ENCODE measurements at regions not wholly inside any gene's neighbourhood (a gene's known extent, or its start where the extent isn't known, plus 50 kb on each side); places are given as distances from the start of the nearest gene placed in this dataset.

DNA sequence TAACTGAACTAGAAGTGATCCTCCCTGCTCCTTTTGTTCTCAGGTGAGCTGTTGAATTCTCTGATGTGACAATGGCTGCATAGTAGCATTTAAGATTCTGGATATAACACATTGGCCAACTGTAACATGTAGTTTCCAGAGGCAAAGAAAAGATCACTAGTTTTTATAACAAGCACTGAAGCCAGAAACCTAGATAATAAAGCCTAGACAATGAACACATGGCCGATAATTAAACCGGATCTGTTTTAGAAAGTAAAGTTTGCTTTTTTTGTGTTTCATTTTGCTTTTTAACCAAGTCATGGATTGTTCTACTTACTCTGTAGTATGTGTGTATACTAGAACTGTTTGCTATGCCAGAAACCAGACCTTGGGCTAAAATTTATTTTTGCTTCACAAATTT is 225.5 kb upstream of the KLHL1 start (continued):
- TF ChIP-seq KDM1A (IDR thresholded peaks at IDR 0.05; ENCODE audit: low read depth) (no peak), EHMT2 (IDR thresholded peaks at IDR 0.05; ENCODE audit: low read depth) (no peak), HDAC2 (IDR thresholded peaks at IDR 0.05) (no peak), MAFK (IDR thresholded peaks at IDR 0.05; ENCODE audit: partially characterized antibody) (no peak), TFCP2L1 (CRISPR knock-in tag; IDR thresholded peaks at IDR 0.05) (no peak)

DNA sequence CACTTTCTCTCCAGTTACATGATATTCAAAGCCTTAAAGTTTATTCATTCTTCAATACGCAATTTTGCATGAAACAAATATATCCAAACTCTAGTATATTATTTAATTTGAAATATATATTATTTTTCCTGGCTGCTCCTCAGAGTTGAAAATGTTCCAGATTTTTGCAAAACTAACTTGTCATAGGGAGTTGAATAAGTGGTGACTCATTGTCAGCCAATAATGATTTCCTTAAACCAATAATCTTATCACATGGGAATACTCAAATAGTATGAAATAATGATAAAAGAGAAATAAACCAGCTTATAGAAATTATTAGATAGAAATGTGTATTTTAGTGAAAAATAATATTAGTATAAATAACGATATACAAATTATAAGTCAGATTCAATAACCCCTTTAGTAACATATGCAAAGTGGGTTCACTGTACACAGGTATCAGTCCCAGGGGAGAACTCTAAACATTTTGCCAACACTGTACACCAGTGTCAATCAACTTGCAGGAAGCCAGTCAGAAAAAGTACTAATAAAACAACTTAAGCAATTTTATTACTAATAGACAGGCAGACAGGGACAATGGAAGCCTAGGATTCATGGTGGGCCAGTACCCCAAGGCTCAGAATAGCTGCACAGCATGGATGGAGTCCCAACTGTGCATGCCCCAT is 222.6 kb upstream of the KLHL1 start:
- no peaks in the 10 kb centered on the region for H3K9me3 ChIP-seq
- FAIRE-seq (no peak), ATAC-seq (no peak), DNase-seq (ENCODE audit: low read depth in 1 of 2, low spot score in 1 of 2) (no peak)
- no peaks in the 10 kb centered on the region for H3K4me1 ChIP-seq
- ChIA-PET CTCF (no interaction called here), POLR2A (no interaction called here)
- H3K4me3 ChIP-seq = no peak overlapping the region
- no peak for TF ChIP-seq SREBF2 (IDR thresholded peaks at IDR 0.05)
- no peak for TF ChIP-seq RCOR1 (IDR thresholded peaks at IDR 0.05; ENCODE audit: low read depth, low read length)
- TF ChIP-seq, protein P1, sequence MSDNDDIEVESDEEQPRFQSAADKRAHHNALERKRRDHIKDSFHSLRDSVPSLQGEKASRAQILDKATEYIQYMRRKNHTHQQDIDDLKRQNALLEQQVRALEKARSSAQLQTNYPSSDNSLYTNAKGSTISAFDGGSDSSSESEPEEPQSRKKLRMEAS (IDR thresholded peaks at IDR 0.05) = no peak
- TF ChIP-seq RARB (CRISPR knock-in tag; IDR thresholded peaks at IDR 0.05) = no peak
- TF ChIP-seq, protein P2, sequence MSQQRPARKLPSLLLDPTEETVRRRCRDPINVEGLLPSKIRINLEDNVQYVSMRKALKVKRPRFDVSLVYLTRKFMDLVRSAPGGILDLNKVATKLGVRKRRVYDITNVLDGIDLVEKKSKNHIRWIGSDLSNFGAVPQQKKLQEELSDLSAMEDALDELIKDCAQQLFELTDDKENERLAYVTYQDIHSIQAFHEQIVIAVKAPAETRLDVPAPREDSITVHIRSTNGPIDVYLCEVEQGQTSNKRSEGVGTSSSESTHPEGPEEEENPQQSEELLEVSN (IDR thresholded peaks at IDR 0.05; ENCODE audit: borderline replicate concordance, low read depth) = no peak
- no peak for TF ChIP-seq JUNB (IDR thresholded peaks at IDR 0.05)
- TF ChIP-seq BHLHE40 (IDR thresholded peaks at IDR 0.05; ENCODE audit: low read depth, low read length) = no peak
- no peak for TF ChIP-seq FOSB (CRISPR knock-in tag; IDR thresholded peaks at IDR 0.05)
- no peak for TF ChIP-seq RAD21 (conservative IDR thresholded peaks at IDR 0.05 in 1 of 2, IDR thresholded peaks at IDR 0.05 in 1 of 2)
- H3K27ac ChIP-seq = no peak overlapping the region
- 48% methylated on average over 2 of the region's 2 CpGs for WGBS (ENCODE audit: missing lambda C conversion rate)
- no peak overlapping the region for H3K4me2 ChIP-seq

DNA sequence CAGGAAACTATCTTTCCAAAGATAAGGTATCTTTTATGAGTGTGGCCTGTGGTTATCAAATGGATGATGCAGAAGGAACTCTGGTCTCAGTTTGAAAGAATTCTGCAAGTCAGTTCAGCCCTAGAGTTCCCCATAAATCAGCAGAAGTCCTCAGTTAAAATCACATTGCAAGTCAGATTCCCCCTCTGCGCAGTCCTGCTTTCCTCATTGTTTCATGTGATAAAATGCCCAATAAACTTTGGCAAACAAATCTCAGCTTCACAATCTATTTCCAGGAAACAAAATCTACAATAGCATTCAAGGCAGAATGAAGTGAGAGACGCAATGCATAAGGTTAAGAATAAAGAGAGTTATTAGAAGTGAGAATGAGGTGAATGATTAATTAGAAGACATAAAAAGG is 216.3 kb upstream of the KLHL1 start:
- ATAC-seq (no peak), DNase-seq (ENCODE audit: low read depth in 1 of 2, low spot score in 1 of 2) (no peak), FAIRE-seq (no peak)
- H3K4me3 ChIP-seq = no peak overlapping the region
- no peaks in the 10 kb centered on the region for H3K9me3 ChIP-seq
- H3K4me1 ChIP-seq = no peaks in the 10 kb centered on the region
- POLR2A ChIA-PET = no interaction called here
- H3K4me2 ChIP-seq = no peak overlapping the region
- 28% methylated on average over 2 of the region's 2 CpGs for WGBS (ENCODE audit: missing lambda C conversion rate)
- TF ChIP-seq TFCP2L1 (CRISPR knock-in tag; IDR thresholded peaks at IDR 0.05) (no peak), RAD21 (conservative IDR thresholded peaks at IDR 0.05 in 1 of 2, IDR thresholded peaks at IDR 0.05 in 1 of 2) (no peak), KDM5A (IDR thresholded peaks at IDR 0.05) (no peak), CBX2 (IDR thresholded peaks at IDR 0.05; ENCODE audit: borderline replicate concordance, low read depth) (no peak), EHF (CRISPR knock-in tag; IDR thresholded peaks at IDR 0.05) (no peak), GATA3 (IDR thresholded peaks at IDR 0.05; ENCODE audit: borderline replicate concordance) (no peak), CHD2 (IDR thresholded peaks at IDR 0.05; ENCODE audit: low read length, partially characterized antibody) (no peak), PHF8 (IDR thresholded peaks at IDR 0.05; ENCODE audit: borderline replicate concordance, low read depth) (no peak), ZFP36 (IDR thresholded peaks at IDR 0.05; ENCODE audit: borderline replicate concordance, partially characterized antibody) (no peak), RCOR1 (IDR thresholded peaks at IDR 0.05; ENCODE audit: low read depth, low read length) (no peak)
- TF ChIP-seq, protein P3, sequence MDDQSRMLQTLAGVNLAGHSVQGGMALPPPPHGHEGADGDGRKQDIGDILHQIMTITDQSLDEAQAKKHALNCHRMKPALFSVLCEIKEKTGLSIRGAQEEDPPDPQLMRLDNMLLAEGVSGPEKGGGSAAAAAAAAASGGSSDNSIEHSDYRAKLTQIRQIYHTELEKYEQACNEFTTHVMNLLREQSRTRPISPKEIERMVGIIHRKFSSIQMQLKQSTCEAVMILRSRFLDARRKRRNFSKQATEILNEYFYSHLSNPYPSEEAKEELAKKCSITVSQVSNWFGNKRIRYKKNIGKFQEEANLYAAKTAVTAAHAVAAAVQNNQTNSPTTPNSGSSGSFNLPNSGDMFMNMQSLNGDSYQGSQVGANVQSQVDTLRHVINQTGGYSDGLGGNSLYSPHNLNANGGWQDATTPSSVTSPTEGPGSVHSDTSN (IDR thresholded peaks at IDR 0.05) = no peak
- TF ChIP-seq, protein P4, sequence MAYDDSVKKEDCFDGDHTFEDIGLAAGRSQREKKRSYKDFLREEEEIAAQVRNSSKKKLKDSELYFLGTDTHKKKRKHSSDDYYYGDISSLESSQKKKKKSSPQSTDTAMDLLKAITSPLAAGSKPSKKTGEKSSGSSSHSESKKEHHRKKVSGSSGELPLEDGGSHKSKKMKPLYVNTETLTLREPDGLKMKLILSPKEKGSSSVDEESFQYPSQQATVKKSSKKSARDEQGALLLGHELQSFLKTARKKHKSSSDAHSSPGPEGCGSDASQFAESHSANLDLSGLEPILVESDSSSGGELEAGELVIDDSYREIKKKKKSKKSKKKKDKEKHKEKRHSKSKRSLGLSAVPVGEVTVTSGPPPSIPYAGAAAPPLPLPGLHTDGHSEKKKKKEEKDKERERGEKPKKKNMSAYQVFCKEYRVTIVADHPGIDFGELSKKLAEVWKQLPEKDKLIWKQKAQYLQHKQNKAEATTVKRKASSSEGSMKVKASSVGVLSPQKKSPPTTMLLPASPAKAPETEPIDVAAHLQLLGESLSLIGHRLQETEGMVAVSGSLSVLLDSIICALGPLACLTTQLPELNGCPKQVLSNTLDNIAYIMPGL (CRISPR knock-in tag; IDR thresholded peaks at IDR 0.05; ENCODE audit: borderline replicate concordance) = no peak
- H3K27ac ChIP-seq = no peak overlapping the region
- CTCF ChIA-PET = interaction anchor here (0.9 kb wide), 1 partner anchor 11 kb away, joined by 3 read pairs; no protein-coding TSS in a partner anchor
